Neural progenitor cell (in vitro differentiated cells): ENCODE measurements at regions not wholly inside any gene's neighbourhood (a gene's known extent, or its start where the extent isn't known, plus 50 kb on each side); places are given as distances from the start of the nearest gene placed in this dataset.

Experiments used
- CTCF ChIP-seq: fragments of 200-600 bp; sonication (generic); IDR thresholded peaks from 2 replicates; pipeline ENCODE4 v1.5.1; 2017; ENCODE audit warnings: antibody characterized with exemption, mild to moderate bottlenecking
- EZH2 ChIP-seq: fragments of 200-600 bp; sonication (generic); IDR thresholded peaks from 2 replicates; pipeline ENCODE4 v1.6.1; 2017; ENCODE audit warnings: antibody characterized with exemption, mild to moderate bottlenecking, moderate library complexity

- no peak for TF ChIP-seq EZH2
- no peak for TF ChIP-seq CTCF
Observed at GRCh38 chr20:24096264-24096663, 107.7 kb upstream of the GGTLC1 start.
